ENCODE measurements at regions not wholly inside any gene's neighbourhood (a gene's known extent, or its start where the extent isn't known, plus 50 kb on each side); places are given as distances from the start of the nearest gene placed in this dataset.

GRCh38 chr13:105168295-105168694, 1367.2 kb downstream of the EFNB2 start:
- no peaks in the 10 kb centered on the region for H3K9me3 Mint-ChIP-seq
- TF ChIP-seq JUNB (IDR thresholded peaks at IDR 0.05; ENCODE audit: unreplicated experiment) = no peak
- no peak for TF ChIP-seq STAT1 (IDR thresholded peaks at IDR 0.05; ENCODE audit: unreplicated experiment)
- TF ChIP-seq POLR2AphosphoS5 (IDR thresholded peaks at IDR 0.05; ENCODE audit: low read depth) = no peak
- TF ChIP-seq ZNF114 (CRISPR knock-in tag; IDR thresholded peaks at IDR 0.05) = no peak
- TF ChIP-seq, protein P1, sequence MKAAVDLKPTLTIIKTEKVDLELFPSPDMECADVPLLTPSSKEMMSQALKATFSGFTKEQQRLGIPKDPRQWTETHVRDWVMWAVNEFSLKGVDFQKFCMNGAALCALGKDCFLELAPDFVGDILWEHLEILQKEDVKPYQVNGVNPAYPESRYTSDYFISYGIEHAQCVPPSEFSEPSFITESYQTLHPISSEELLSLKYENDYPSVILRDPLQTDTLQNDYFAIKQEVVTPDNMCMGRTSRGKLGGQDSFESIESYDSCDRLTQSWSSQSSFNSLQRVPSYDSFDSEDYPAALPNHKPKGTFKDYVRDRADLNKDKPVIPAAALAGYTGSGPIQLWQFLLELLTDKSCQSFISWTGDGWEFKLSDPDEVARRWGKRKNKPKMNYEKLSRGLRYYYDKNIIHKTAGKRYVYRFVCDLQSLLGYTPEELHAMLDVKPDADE (IDR thresholded peaks at IDR 0.05) = no peak
- TF ChIP-seq NANOG (IDR thresholded peaks at IDR 0.05; ENCODE audit: borderline replicate concordance) = no peak
- TF ChIP-seq ZNF331 (CRISPR knock-in tag; IDR thresholded peaks at IDR 0.05; ENCODE audit: low read depth) = no peak
- TF ChIP-seq, protein P2, sequence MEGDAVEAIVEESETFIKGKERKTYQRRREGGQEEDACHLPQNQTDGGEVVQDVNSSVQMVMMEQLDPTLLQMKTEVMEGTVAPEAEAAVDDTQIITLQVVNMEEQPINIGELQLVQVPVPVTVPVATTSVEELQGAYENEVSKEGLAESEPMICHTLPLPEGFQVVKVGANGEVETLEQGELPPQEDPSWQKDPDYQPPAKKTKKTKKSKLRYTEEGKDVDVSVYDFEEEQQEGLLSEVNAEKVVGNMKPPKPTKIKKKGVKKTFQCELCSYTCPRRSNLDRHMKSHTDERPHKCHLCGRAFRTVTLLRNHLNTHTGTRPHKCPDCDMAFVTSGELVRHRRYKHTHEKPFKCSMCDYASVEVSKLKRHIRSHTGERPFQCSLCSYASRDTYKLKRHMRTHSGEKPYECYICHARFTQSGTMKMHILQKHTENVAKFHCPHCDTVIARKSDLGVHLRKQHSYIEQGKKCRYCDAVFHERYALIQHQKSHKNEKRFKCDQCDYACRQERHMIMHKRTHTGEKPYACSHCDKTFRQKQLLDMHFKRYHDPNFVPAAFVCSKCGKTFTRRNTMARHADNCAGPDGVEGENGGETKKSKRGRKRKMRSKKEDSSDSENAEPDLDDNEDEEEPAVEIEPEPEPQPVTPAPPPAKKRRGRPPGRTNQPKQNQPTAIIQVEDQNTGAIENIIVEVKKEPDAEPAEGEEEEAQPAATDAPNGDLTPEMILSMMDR (conservative IDR thresholded peaks at IDR 0.05; ENCODE audit: low read depth in 2 of 2) = no peak
- no peak for TF ChIP-seq REST (IDR thresholded peaks at IDR 0.05; ENCODE audit: unreplicated experiment)
- no peak for TF ChIP-seq EZH2phosphoT487 (IDR thresholded peaks at IDR 0.05; ENCODE audit: unreplicated experiment)
- TF ChIP-seq, protein P3, sequence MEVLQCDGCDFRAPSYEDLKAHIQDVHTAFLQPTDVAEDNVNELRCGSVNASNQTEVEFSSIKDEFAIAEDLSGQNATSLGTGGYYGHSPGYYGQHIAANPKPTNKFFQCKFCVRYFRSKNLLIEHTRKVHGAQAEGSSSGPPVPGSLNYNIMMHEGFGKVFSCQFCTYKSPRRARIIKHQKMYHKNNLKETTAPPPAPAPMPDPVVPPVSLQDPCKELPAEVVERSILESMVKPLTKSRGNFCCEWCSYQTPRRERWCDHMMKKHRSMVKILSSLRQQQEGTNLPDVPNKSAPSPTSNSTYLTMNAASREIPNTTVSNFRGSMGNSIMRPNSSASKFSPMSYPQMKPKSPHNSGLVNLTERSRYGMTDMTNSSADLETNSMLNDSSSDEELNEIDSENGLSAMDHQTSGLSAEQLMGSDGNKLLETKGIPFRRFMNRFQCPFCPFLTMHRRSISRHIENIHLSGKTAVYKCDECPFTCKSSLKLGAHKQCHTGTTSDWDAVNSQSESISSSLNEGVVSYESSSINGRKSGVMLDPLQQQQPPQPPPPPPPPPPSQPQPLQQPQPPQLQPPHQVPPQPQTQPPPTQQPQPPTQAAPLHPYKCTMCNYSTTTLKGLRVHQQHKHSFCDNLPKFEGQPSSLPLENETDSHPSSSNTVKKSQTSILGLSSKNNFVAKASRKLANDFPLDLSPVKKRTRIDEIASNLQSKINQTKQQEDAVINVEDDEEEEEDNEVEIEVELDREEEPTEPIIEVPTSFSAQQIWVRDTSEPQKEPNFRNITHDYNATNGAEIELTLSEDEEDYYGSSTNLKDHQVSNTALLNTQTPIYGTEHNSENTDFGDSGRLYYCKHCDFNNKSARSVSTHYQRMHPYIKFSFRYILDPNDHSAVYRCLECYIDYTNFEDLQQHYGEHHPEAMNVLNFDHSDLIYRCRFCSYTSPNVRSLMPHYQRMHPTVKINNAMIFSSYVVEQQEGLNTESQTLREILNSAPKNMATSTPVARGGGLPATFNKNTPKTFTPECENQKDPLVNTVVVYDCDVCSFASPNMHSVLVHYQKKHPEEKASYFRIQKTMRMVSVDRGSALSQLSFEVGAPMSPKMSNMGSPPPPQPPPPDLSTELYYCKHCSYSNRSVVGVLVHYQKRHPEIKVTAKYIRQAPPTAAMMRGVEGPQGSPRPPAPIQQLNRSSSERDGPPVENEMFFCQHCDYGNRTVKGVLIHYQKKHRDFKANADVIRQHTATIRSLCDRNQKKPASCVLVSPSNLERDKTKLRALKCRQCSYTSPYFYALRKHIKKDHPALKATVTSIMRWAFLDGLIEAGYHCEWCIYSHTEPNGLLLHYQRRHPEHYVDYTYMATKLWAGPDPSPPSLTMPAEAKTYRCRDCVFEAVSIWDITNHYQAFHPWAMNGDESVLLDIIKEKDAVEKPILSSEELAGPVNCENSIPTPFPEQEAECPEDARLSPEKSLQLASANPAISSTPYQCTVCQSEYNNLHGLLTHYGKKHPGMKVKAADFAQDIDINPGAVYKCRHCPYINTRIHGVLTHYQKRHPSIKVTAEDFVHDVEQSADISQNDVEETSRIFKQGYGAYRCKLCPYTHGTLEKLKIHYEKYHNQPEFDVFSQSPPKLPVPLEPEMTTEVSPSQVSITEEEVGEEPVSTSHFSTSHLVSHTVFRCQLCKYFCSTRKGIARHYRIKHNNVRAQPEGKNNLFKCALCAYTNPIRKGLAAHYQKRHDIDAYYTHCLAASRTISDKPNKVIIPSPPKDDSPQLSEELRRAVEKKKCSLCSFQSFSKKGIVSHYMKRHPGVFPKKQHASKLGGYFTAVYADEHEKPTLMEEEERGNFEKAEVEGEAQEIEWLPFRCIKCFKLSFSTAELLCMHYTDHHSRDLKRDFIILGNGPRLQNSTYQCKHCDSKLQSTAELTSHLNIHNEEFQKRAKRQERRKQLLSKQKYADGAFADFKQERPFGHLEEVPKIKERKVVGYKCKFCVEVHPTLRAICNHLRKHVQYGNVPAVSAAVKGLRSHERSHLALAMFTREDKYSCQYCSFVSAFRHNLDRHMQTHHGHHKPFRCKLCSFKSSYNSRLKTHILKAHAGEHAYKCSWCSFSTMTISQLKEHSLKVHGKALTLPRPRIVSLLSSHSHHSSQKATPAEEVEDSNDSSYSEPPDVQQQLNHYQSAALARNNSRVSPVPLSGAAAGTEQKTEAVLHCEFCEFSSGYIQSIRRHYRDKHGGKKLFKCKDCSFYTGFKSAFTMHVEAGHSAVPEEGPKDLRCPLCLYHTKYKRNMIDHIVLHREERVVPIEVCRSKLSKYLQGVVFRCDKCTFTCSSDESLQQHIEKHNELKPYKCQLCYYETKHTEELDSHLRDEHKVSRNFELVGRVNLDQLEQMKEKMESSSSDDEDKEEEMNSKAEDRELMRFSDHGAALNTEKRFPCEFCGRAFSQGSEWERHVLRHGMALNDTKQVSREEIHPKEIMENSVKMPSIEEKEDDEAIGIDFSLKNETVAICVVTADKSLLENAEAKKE (CRISPR knock-in tag; IDR thresholded peaks at IDR 0.05) = no peak
- H3K27ac ChIP-seq (ENCODE audit: low read depth) = no peak overlapping the region

More at GRCh38 chr13:105168295-105168694, 1367.2 kb downstream of the EFNB2 start:
- H3K4me3 Mint-ChIP-seq = no peak overlapping the region
- Histone ChIP-seq H3F3A (replicated peaks; ENCODE audit: low read depth) (no peaks in the 10 kb centered on the region), H3K9me2 (ENCODE audit: insufficient read depth) (no peaks in the 10 kb centered on the region), H2AFZ (no peak overlapping the region), H3K4me3 (no peak overlapping the region), H3K4me2 (no peak overlapping the region), H3K4me1 (ENCODE audit: insufficient read depth) (no peaks in the 10 kb centered on the region), H3K36me3 (ENCODE audit: insufficient read depth) (no peaks in the 10 kb centered on the region), H4K20me1 (replicated peaks; ENCODE audit: insufficient read depth) (no peaks in the 10 kb centered on the region), H3K27me3 (ENCODE audit: insufficient read depth) (no peaks in the 10 kb centered on the region), H3K79me2 (replicated peaks; ENCODE audit: insufficient read depth) (no peaks in the 10 kb centered on the region)
- H3K27ac Mint-ChIP-seq = no peak overlapping the region
- H3K36me3 Mint-ChIP-seq (ENCODE audit: low read depth) = no peaks in the 10 kb centered on the region
- no peak for DNase-seq (ENCODE audit: low spot score)
- no peaks in the 10 kb centered on the region for H3K4me1 Mint-ChIP-seq
- H3K27me3 Mint-ChIP-seq (ENCODE audit: insufficient read depth, low read depth, poor library complexity) = no peaks in the 10 kb centered on the region
- no peak for ATAC-seq

Measured in GM23338 (cell line).